Right lobe of liver (tissue), 4 donors: ENCODE measurements at regions not wholly inside any gene's neighbourhood (a gene's known extent, or its start where the extent isn't known, plus 50 kb on each side); places are given as distances from the start of the nearest gene placed in this dataset.

ENCODE experiments used
- POLR2A ChIP-seq: fragments of 450-650 bp; IDR thresholded peaks from one replicate; pipeline ENCODE4 v1.6.1; 2017; ENCODE audit warnings: antibody characterized with exemption, mild to moderate bottlenecking
- TF ChIP-seq, protein P1 (sequence below), 4 donors: fragments of 200-600 bp in 3 of 4; fragments of 450-650 bp in 1 of 4; IDR thresholded peaks; one replicate each; pipeline versions ENCODE4 v1.5.1 to v1.8.0; 2016 to 2022; ENCODE audit warnings: antibody characterized with exemption in 4 of 4, mild to moderate bottlenecking in 2 of 4
- donor health status: DM: no; HTN: no; CAD: no.
- donor health status: DM: no; HTN: no; CAD: no.
- donor health status: DM: no; HTN: yes; CAD: no.

- TF ChIP-seq, protein P1, sequence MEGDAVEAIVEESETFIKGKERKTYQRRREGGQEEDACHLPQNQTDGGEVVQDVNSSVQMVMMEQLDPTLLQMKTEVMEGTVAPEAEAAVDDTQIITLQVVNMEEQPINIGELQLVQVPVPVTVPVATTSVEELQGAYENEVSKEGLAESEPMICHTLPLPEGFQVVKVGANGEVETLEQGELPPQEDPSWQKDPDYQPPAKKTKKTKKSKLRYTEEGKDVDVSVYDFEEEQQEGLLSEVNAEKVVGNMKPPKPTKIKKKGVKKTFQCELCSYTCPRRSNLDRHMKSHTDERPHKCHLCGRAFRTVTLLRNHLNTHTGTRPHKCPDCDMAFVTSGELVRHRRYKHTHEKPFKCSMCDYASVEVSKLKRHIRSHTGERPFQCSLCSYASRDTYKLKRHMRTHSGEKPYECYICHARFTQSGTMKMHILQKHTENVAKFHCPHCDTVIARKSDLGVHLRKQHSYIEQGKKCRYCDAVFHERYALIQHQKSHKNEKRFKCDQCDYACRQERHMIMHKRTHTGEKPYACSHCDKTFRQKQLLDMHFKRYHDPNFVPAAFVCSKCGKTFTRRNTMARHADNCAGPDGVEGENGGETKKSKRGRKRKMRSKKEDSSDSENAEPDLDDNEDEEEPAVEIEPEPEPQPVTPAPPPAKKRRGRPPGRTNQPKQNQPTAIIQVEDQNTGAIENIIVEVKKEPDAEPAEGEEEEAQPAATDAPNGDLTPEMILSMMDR (IDR thresholded peaks at IDR 0.05), result no peak
- TF ChIP-seq POLR2A, result no peak
These were observed 71.3 kb upstream of the TNFRSF21 start for GRCh38 chr6:47381036-47381435.
